Heart left ventricle (tissue), 13 donors: ENCODE measurements at regions not wholly inside any gene's neighbourhood (a gene's known extent, or its start where the extent isn't known, plus 50 kb on each side); places are given as distances from the start of the nearest gene placed in this dataset.

Experiments used
- CTCF ChIP-seq, 12 donors: fragments of 200-600 bp; sonication (generic) in 4 of 12; IDR thresholded peaks; one replicate each; pipeline versions ENCODE4 v1.5.0 to v1.8.0; 2018 to 2022; ENCODE audit warnings: antibody characterized with exemption in 12 of 12, mild to moderate bottlenecking in 5 of 12
- POLR2A ChIP-seq, 2 donors: fragments of 450-650 bp; IDR thresholded peaks; one replicate each; pipeline ENCODE4 v1.6.1; 2017; ENCODE audit warnings: antibody characterized with exemption in 2 of 2, mild to moderate bottlenecking in 2 of 2, moderate library complexity in 2 of 2
- donor health status: ischemic (EF 13 %, LVEDD 7.1; RV severe dilation, severe dysfunction).
- donor health status: DM: no; HTN: yes; CAD: no.
- donor health status: DM: no; HTN: no; CAD: no.
- donor health status: ischemic (EF 25% LVEDD 6.9; RV normal size, moderate dysfunction).
- donor health status: ischemic (EF 25% LVEDD 5.7; RV mildly dilated, moderate dysfunction).
- donor health status: ischemic (EF 35%, LVEDD 5.7; RV mildly dilated, moderate dysfunction).
- donor health status: nonischemic (EF 11% LVEDD 7.7; RV severe dilation, severe dysfunction).
- donor health status: DM: yes; HTN: yes; CAD: no.
- donor health status: PGD.
- donor health status: ischemic (EF 29% LVEDD 5.4; RV normal size, mild dysfunction).
- donor health status: nonischemic (EF 23%, LVEDD 6.1; RV moderate dilation, normal function).

GRCh38 chr9:16248822-16249221, 621.6 kb downstream of the BNC2 start:
- TF ChIP-seq CTCF (IDR thresholded peaks at IDR 0.05) (no peak), POLR2A (IDR thresholded peaks at IDR 0.05) (no peak)
